Right renal pelvis (tissue), 4 donors: ENCODE measurements at regions not wholly inside any gene's neighbourhood (a gene's known extent, or its start where the extent isn't known, plus 50 kb on each side); places are given as distances from the start of the nearest gene placed in this dataset.

Source experiments
- DNase-seq, 4 donors: peaks; one replicate each; pipeline ENCODE4 v3.0.0-alpha.2; 2013; ENCODE audit warnings: low read depth in 4 of 4, low spot score in 3 of 4, missing footprints in 1 of 4

- DNase-seq = peak in 3 of 4 donors; percentile 7 to 31 (median 16)
These were observed 342.2 kb upstream of the DYNLRB2 start for GRCh38 chr16:80198311-80199299.

DNA sequence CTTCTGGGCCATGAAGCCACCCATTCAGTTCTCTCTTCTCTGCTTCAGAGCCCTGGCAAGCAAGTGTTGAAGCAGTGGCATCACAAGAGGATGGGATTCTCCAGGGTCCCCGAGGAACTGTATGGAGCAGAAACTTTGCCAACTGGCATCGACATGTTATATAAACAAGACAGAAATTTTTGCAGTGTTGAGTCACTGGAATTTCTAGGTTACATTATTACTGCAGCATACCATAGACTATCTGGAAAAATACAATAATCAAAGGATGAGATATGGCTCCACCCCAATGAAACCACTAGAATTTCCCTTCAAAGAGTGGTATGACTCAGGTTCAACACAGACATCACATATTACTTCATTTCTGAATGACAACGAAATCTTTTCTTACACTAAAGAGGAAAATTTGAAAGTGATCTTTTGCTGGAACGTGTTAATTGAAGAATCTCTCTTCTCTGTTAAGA is 343.0 kb upstream of the DYNLRB2 start:
- no peak for DNase-seq

DNA sequence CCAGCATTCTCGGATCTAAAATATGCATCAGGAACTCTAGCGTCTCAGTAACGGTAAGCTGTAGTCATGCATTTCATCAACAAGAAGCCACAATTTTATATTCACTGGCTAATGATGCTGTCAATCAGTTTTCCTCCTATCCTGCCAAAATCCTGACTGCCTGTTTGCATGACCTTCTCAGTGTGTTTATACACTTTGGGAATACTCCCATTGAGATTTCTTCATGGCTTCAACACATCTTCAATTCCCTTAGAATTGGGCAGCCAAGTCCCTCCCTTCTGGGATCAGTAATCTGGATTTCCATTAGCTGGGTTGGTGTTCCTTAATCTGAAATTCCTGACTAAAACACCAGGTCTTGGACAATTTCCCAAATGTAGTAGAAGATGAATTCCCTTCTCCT is 348.9 kb upstream of the DYNLRB2 start:
- DNase-seq = no peak

- no peak for DNase-seq
These were observed 351.2 kb upstream of the DYNLRB2 start for GRCh38 chr16:80189476-80190175.

GRCh38 chr16:80176114-80176513 is 364.7 kb upstream of the DYNLRB2 start:
- no peak for DNase-seq

DNA sequence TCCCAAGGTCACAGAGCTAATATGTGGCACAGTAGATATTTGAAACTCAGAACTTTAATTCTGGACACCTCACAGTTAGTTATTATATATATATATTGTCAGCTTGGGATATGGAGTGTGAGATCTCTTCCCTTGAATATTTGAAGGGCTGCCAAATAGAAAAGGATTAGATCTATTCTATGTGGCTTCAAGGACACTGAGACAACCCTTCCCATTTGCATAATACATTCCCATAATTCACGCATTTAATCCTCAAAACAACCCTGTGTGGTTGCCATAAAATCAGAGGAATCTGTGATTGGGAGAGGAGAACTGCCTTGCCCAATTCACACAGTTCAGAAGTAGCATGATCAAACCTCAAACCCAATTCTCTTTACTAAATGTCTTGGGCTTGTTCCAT is 365.8 kb upstream of the DYNLRB2 start:
- no peak for DNase-seq

DNA sequence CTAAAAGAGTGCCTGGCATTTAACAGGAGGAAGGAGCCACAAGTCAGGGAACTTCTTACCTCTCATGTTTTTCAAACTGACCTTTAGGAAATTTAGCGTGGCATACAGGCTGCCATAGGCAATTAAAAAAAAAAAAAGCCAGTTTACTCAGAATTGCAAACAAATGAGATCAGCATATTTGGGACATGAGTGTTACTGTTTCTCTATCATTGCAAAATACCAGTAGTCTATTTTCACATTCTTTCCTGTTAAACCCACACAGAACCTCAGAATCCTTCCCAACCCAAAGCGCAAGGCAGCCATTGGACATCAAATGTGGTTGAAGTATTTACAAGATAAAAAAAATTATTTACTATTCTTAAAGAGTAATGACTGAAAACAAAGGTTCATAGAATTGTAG is 366.4 kb upstream of the DYNLRB2 start:
- DNase-seq = no peak

DNA sequence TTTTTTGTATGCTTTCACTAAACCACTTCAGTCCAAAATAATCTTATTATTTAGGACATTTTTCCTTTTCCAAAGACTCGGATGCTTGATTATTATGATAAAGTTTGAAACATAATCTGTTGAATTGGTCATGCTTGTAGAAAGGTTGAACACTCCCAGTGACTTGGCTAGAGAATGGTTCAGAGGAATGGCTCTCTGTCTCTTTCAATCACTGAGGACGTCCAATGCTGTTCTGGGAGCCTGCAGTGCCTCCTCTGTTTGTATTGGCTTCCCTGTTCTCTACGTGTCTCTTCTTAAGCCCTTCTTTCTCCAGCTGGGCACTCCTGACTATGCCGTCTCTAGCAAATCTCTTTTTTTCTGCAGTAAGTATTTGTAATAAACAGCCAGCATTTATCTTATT is 369.0 kb upstream of the DYNLRB2 start:
- no peak for DNase-seq

DNA sequence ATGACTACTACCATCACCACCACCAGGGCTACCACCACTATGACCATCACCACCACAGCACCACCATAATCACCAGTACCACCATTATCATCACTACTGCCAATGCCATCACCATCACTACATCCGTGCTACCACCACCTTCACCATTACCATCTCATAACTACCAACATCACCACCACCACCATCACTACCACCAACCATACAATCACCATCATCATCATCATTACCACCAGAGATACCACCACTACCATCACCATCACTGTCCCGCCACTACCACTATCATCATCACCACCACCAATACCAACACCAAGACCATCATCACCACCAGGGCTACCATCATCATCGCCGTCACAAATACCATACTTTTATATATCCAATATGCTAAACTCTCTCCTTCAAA is 369.6 kb upstream of the DYNLRB2 start:
- DNase-seq = no peak

DNA sequence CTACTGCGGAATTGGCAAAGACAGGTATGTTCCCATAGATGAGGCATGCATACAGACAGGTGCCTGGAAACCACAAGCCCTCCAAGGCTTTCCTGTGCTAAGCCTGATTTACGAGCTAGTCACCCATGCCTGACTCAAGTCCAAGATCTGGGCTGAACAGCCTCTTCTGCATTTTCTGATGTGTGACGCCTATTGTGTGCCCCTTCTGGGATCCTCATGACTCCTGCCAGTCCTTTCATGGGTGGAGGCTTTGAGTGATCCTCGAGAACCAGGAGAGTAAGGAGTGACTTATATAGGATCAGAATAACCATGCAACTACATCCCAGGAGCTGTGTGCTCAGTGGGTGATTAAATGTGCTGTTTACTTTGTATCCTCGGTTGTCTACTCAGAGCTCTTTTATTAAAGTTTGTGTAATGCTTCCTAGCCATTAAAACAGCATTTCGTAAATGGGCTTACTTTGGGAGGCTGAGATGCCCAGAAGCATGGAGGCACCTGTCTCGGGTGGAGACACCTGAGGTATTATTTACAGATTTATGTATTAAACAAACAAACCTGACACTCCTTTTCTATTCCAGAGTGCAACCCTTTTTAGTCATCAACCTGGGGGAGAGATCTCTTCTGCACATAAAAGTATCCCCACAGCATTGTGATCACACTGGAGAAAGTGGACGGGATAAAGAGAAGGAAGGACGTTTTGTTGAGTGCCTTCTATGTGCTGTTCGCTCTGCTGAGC is 373.0 kb upstream of the DYNLRB2 start:
- peak in 2 of 4 donors; percentile 48 to 52 for DNase-seq

- no peak for DNase-seq
These were observed 374.7 kb upstream of the DYNLRB2 start for GRCh38 chr16:80166082-80166481.

DNA sequence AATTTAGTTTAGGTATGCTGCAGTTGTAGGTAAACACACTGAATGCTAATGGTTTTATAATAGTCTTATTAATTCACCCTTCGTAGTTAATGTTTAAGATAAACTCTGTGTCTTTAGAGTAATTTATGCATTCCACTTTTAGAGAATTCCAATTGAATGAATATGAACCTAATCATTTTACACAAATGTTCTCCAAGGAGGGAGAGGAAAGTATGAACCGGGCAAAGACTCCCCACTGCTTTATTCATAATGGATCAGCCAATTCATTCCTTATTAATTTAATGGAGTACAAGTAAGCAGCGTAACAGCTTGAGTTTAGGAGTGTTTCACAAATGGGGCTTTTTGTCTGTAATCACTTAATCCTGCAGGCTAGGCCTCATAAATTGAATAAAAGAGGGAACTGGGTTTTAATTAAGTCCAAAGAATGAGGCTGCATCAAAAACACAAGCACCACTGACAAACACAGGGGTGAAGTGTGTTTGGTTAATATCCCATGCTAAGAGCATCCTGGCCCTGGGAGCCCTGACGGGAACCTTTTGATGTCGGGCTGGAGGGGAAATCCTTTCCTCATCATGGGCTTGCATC is 375.7 kb upstream of the DYNLRB2 start:
- DNase-seq = no peak

DNA sequence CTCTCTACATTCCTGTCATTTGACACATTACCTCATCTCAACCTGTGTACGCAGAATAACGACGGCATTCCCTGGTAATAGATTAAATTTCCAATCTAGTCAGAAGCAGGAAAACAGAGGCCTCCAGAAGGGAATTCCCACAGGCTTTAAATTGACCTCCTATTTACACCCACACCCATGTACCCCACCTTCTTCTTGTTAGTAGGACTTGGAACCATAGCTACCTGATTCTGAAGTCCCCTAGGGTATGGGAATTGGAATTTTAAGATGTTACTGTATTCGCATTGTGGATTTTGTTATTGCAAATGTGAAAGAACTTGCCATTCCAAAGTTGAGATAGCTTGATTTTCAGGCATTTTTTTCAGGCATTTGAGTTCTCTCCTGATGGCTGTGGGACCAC is 377.5 kb upstream of the DYNLRB2 start:
- no peak for DNase-seq

- DNase-seq = no peak
These were observed 378.7 kb upstream of the DYNLRB2 start for GRCh38 chr16:80161799-80162739.

DNA sequence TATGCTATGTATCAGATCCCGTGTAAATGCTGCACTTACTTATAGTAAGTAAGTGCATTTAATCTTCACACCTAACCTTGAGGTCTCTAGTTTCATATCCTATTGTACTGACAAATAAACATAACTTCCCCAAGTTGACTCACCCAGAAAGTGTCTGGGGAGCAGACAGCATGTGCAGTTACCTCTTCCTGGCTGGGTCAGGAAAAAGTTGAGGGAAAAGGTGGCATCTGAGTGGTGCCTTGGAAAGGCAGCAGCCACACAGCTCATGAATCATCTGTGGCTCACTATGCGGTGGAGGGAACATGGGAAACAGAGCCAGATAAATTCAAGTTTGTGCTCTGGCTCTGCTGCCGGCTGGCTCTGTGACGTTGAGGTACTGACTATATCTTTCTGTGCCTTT is 382.0 kb upstream of the DYNLRB2 start:
- DNase-seq = no peak

GRCh38 chr16:80151722-80152111 is 389.1 kb upstream of the DYNLRB2 start:
- peak in 2 of 4 donors; percentile 8 to 20 for DNase-seq

DNA sequence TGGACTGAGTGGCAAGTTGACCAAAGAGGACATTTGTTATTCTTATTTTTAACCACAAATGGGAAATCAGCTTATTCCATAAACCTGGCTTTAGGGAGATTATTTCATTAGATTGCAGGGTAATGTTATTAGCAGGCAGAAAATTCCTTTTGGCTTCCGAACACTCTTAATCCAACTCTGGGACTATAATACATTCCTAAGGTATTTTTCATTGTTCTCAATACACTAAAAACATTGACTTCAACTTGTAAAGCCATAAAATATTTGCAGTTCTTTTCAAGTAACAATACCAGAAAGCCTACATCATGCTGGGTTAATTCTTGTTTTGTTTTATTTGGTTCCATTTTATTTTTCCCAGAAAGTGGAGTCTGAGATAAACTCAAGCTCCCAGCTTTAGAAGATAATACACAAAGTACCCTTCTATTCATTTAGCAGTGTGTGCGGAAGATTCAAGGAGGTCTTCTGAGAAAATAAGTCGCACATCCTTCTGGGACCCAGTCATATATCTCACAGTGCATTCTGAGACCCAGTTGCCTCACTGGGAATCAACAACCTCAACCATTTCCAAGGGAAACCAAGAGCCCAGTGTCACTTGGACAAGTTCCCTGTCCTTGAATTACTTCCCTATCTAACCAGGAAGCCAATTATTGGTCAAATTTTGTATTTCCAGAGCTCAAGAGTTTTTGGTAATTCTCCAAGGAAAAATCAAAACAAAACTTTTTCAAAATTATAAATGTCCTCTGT is 389.6 kb upstream of the DYNLRB2 start:
- peak in 1 of 4 donors; percentile 10 for DNase-seq

- no peak for DNase-seq
These were observed 392.0 kb upstream of the DYNLRB2 start for GRCh38 chr16:80148826-80149225.
